ENCODE measurements at regions not wholly inside any gene's neighbourhood (a gene's known extent, or its start where the extent isn't known, plus 50 kb on each side); places are given as distances from the start of the nearest gene placed in this dataset.

DNA sequence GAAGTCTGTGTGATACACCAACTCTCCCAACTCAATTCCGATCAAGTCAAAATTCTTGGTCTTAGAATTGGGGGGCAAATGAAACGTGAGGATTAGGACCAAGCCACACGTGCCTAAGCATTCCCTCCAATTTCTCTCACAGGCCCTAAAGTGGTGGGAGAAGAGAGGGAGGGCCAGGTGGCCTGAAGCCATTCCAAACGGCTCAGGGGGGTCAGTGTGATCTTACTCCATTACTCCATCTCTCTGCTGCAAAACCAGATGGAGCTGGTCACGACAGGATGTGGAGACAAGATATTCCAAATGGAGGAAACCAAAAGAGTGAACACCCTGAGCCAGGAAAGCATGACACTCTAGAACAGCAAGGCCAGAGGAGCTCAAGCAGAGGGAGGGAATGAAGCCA lies 195.4 kb downstream of the FOXO1 start:
- DNase-seq, result no peak

- no peak for DNase-seq
These were observed 194.5 kb downstream of the FOXO1 start for GRCh38 chr13:40471911-40472310.

GRCh38 chr13:40472427-40473220 lies 193.8 kb downstream of the FOXO1 start:
- no peak for DNase-seq

- no peak for DNase-seq
These were observed 190.8 kb downstream of the FOXO1 start for GRCh38 chr13:40475617-40476016.

GRCh38 chr13:40476175-40476958 lies 190.1 kb downstream of the FOXO1 start:
- no peak for DNase-seq

DNA sequence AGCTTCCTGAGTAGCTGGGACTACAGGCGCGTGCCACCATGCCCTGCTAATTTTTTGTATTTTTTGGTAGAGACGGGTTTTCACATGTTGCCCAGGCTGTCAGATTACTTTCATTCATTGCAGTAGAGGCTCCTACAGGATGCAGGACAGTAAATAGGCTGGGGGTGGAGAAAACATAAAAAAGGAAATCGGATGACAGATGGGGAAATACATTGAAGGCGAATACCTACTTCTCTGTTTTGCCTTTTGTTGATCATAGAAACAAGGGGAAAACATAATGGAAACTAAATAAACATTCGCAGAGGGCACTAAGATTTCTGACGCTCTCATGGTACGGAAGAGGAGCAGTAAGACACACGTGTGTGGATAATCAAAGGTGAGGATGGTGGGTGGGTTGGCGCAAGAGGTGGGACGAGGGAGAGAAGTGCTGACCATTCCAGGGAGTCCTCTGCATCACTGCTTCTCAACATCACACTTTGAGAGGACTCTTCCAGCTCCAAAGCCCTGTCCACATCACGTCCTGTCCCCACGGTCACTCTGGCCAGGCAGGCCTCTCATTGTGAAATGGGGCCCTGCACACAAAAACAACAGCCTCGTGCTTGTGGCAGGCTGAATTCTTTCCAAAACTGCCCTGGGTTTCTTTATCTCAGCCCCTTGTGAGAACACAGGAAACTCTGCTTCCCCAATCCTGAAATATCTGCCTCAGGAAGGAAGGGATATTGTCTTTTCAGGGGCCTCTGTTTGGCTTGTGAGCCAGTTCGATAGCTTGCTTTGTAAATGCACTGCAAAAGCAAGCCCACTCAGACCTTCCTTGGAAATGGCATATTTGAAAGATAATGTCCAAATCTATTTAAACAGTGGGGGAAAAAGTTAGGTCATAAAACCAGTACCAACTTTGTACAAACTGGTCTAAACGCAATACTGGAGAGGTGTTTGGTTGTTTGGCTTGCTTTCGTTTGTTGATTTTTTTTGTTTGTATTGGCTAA lies 188.5 kb downstream of the FOXO1 start:
- no peak for DNase-seq

- DNase-seq, result no peak
These were observed 187.7 kb downstream of the FOXO1 start for GRCh38 chr13:40478775-40479174.

- DNase-seq, result no peak
These were observed 187.1 kb downstream of the FOXO1 start for GRCh38 chr13:40479196-40479845.

DNA sequence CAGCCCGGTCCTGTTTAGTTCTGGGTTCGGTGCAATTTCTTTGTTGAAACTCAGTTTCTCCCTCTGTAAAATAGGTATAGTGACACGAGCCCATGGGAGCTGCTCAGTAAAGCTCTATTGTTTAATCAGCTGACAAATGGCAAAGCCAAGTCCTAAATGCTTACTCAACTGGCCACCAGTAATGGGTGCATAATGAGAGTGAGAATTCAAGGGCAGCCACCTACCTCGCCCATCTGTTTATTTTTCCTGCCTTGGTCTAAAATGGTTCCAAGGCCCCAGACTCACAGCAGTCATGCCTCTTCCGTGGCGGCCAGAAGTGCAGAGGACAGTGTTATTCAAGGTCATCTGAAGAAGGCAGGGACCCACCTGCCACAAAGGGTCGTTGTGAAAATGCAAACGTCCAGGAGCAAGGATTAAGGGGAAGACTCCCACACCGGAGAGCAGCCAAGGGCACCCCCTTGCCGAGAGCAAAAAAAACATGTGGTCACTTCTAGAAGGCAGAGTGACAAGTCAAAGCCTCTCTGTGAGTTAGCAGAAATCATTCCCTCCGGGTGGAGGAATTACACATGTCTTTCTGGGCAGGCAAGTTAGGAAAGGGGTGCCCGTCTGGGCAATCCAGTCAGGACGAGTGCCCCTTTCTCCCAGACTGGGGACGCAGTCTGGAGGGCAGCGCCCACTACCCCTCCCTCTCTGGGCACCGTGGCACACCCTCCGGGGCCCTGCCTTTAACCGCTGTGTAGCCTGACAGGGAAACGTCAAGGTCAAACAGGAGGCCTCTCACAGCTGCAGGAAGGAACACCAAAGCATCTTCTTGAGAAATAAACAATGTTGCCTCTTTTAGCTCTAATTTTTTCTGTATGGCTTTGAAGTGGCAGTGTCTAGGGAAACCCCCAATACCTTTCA lies 186.2 kb downstream of the FOXO1 start:
- DNase-seq, result no peak

- DNase-seq, result no peak
These were observed 185.4 kb downstream of the FOXO1 start for GRCh38 chr13:40480915-40481516.

- no peak for DNase-seq
These were observed 182.8 kb downstream of the FOXO1 start for GRCh38 chr13:40483601-40484000.

DNA sequence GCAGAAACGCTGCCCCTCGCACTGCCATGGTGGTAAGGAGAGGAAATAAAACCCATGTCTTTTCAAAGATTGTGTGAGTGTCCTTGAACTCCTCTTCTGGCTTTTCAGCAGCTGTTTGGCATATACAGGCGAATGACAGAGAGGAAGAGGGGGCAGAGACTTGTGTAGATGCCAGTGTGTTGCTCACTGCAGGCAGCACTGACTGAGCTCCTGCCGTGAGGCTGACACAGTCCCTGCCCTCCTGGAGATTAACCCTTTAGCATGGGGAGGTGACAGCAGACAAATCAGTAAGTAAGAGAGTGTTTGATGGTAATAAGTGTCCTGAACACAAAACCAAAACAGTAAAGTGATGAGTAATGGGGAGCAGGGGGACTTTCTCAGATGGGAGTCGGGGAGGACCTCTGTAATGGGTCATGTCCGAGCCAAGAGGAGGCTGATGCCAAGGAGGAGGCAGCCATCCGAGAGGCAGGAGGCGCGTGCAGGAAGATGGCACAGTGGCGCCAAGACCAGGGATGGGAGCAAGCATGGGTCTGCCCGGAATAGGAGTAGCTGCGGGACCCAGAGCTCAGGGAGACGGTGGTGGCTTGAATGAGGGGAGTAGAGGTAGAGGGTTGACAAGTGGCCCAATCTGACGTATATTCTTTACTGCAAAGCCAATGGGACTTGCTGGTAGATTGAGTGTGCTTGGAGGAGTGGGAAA lies 182.2 kb downstream of the FOXO1 start:
- DNase-seq, result no peak

DNA sequence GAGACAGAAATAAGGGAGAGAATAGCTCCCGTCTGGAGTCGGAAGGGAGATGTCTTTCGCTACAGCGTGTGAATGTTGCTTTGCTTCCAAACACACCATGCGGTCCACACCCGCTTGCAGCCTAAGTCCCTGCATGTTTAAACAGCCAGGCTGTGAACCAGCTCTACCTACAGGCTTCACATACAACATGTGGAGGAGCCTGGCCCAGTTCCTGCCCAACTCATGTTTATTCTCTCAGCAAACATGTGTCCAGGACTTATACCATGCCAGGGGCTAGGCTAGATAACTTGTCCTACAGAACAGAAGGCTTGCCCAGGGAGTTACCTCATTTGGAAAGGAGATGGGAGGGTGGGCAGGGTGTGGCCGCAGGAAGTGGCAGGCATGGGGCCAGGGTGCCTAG lies 181.5 kb downstream of the FOXO1 start:
- DNase-seq, result no peak

- peak; percentile 56 for DNase-seq
These were observed 180.6 kb downstream of the FOXO1 start for GRCh38 chr13:40485611-40486517.

DNA sequence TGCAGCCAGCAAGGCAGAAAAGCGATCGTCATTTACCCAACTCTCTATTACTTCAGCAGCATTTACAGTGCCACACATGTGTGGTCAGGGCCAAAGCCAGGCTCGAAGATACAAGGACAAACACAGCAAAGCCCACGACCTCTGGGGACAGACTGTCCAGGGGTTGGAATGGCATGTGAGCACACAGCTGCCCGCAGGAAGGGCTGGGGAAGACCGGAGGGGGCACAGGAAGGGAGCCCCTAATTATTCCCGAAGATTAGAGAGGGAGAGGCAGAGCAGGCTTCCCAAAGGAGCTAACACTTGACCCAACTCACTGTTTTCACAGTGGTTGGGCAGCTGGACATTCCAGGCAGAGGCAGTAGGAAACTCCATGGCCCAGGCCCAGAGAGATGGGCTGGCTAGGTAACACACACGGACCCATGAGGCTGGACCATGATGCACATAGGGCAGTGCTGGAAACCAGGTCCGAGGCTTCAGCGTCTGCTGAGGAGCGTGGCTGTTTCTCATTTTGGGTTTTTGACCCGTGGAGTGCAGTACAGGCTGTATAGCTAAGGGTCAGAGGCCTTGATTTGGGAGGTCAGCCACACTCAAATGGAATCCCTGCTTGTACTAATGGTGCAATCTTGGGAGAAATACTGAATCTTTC lies 179.8 kb downstream of the FOXO1 start:
- DNase-seq, result no peak

DNA sequence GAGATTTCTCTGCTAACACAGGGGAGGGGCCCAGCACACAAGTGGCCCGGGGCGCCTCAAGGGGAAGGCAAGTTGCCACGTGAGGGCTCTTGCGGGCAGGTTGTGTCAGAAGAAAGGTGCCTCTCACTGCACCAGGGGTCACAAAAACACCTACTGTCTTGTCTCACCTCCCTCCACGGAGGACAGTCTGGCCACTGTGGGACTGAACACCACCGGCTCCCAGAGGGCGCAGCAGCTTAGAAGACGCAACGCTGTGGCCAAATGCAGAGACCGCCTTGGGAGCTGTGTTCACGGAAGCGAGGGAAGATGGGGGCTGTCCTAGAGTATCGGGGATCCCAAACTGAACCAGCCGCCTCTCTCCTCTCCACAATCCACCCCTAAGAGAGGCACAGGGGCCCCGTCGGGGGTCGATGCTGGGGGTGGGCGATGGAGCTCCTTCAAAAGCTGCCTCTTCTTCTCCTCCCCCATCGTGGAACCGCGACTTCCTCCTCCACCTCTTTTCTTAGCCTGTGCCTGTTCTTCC lies 177.5 kb downstream of the FOXO1 start:
- DNase-seq, result no peak

DNA sequence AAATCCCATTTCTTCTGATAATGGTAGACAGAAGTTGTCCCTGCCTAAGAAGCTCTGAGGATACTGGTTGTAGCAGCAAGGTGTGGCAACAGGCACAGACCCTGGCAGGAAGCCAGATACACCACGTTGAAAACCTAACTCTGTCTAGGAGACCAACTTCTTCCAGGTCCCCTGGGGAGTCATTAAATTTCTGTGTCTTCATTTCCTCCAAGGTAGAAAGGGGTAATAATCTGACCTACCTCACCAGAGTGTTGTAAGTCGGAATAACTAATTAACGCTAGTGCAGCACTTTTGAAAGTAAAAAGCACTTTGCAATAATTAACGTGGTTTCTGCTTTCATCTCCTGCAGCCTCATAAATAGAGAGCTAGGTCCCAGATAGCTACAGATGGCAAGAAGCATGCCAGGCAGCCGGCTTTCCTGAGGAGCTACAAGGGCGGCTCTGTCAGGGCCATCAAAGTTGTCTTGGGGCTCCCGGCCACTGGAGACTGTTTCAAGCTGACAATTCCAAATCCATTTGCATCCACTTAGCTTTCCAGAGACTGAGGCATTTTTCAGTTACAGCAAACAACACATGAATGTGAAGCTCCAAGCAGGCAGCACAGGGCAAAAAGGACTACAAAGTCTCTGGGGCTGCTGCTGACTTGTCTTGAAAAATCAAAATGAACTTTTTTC lies 176.2 kb downstream of the FOXO1 start:
- peak; percentile 33 for DNase-seq

DNA sequence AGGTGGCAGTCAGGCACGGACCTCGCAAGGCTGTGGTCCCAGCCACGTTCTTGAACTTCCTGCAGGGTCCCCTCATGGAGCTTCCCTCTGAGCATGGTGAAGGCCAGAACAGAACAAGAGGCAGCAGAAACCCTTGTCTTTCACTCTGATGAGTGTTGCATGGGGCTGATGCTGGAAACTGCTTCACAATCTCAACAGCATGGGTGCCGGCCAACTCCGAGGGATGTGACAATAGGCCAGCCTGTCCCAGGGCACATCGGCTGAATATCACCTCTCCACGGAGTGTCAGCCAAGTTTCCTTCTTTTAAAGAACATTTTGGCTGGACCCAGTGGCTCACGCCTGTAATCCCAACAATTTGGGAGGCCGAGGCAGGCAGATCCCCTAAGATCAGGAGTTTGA lies 173.9 kb downstream of the FOXO1 start:
- DNase-seq, result no peak
